ENCODE measurements at regions not wholly inside any gene's neighbourhood (a gene's known extent, or its start where the extent isn't known, plus 50 kb on each side); places are given as distances from the start of the nearest gene placed in this dataset.

- no peak overlapping the region for H3K27ac Mint-ChIP-seq
- H3K4me1 Mint-ChIP-seq = no peaks in the 10 kb centered on the region
- no peak overlapping the region for H3K4me3 Mint-ChIP-seq
- H3K27me3 Mint-ChIP-seq = no peaks in the 10 kb centered on the region
- no peaks in the 10 kb centered on the region for H3K36me3 Mint-ChIP-seq (ENCODE audit: low read depth)
- CTCF ChIA-PET = no interaction called here
- POLR2A ChIA-PET = no interaction called here
- no peak for DNase-seq
- peaks cover 2% of the 10 kb centered on the region for H3K9me3 Mint-ChIP-seq
Observed at GRCh38 chr4:156598138-156598681, 373.4 kb downstream of the PDGFC start.

- ChIA-PET POLR2A (no interaction called here), CTCF (no interaction called here)
- H3K4me3 Mint-ChIP-seq = no peak overlapping the region
- DNase-seq = no peak
- no peaks in the 10 kb centered on the region for H3K27me3 Mint-ChIP-seq
- H3K27ac Mint-ChIP-seq = no peak overlapping the region
- H3K4me1 Mint-ChIP-seq = no peaks in the 10 kb centered on the region
- H3K9me3 Mint-ChIP-seq = peaks cover 2% of the 10 kb centered on the region
- H3K36me3 Mint-ChIP-seq (ENCODE audit: low read depth) = no peaks in the 10 kb centered on the region
Observed at GRCh38 chr4:156596706-156597329, 374.8 kb downstream of the PDGFC start.

GRCh38 chr4:156596026-156596425 is 375.6 kb downstream of the PDGFC start:
- POLR2A ChIA-PET = no interaction called here
- no peaks in the 10 kb centered on the region for H3K9me3 Mint-ChIP-seq
- H3K27me3 Mint-ChIP-seq = no peaks in the 10 kb centered on the region
- H3K4me3 Mint-ChIP-seq = no peak overlapping the region
- DNase-seq = no peak
- H3K36me3 Mint-ChIP-seq (ENCODE audit: low read depth) = no peaks in the 10 kb centered on the region
- CTCF ChIA-PET = no interaction called here
- H3K27ac Mint-ChIP-seq = no peak overlapping the region
- H3K4me1 Mint-ChIP-seq = no peaks in the 10 kb centered on the region

- POLR2A ChIA-PET = no interaction called here
- H3K4me1 Mint-ChIP-seq = no peaks in the 10 kb centered on the region
- no peak overlapping the region for H3K27ac Mint-ChIP-seq
- no peaks in the 10 kb centered on the region for H3K36me3 Mint-ChIP-seq (ENCODE audit: low read depth)
- H3K27me3 Mint-ChIP-seq = no peaks in the 10 kb centered on the region
- no peak for DNase-seq
- no peak overlapping the region for H3K4me3 Mint-ChIP-seq
- H3K9me3 Mint-ChIP-seq = no peaks in the 10 kb centered on the region
- CTCF ChIA-PET = no interaction called here
Observed at GRCh38 chr4:156595041-156595440, 376.6 kb downstream of the PDGFC start.

- POLR2A ChIA-PET = no interaction called here
- Mint-ChIP-seq H3K27ac (no peak overlapping the region), H3K4me3 (no peak overlapping the region), H3K27me3 (no peaks in the 10 kb centered on the region), H3K9me3 (no peaks in the 10 kb centered on the region), H3K36me3 (ENCODE audit: low read depth) (no peaks in the 10 kb centered on the region), H3K4me1 (no peaks in the 10 kb centered on the region)
- DNase-seq = no peak
- CTCF ChIA-PET = no interaction called here
Observed at GRCh38 chr4:156594624-156595023, 377.0 kb downstream of the PDGFC start.

- CTCF ChIA-PET = no interaction called here
- Mint-ChIP-seq H3K4me1 (no peaks in the 10 kb centered on the region), H3K27ac (no peak overlapping the region), H3K4me3 (no peak overlapping the region), H3K27me3 (no peaks in the 10 kb centered on the region), H3K9me3 (no peaks in the 10 kb centered on the region), H3K36me3 (ENCODE audit: low read depth) (no peaks in the 10 kb centered on the region)
- POLR2A ChIA-PET = no interaction called here
- DNase-seq = no peak
Observed at GRCh38 chr4:156593464-156593863, 378.1 kb downstream of the PDGFC start.

GRCh38 chr4:156591679-156592078 is 379.9 kb downstream of the PDGFC start:
- Mint-ChIP-seq H3K27ac (no peak overlapping the region), H3K27me3 (no peaks in the 10 kb centered on the region), H3K4me3 (no peak overlapping the region), H3K9me3 (no peaks in the 10 kb centered on the region), H3K4me1 (no peaks in the 10 kb centered on the region), H3K36me3 (ENCODE audit: low read depth) (no peaks in the 10 kb centered on the region)
- POLR2A ChIA-PET = no interaction called here
- DNase-seq = no peak
- CTCF ChIA-PET = no interaction called here

GRCh38 chr4:156584100-156584499 is 387.5 kb downstream of the PDGFC start:
- no peak overlapping the region for H3K27ac Mint-ChIP-seq
- H3K9me3 Mint-ChIP-seq = no peaks in the 10 kb centered on the region
- no peak overlapping the region for H3K4me3 Mint-ChIP-seq
- H3K4me1 Mint-ChIP-seq = no peaks in the 10 kb centered on the region
- H3K27me3 Mint-ChIP-seq = no peaks in the 10 kb centered on the region
- ChIA-PET POLR2A (no interaction called here), CTCF (no interaction called here)
- no peaks in the 10 kb centered on the region for H3K36me3 Mint-ChIP-seq (ENCODE audit: low read depth)
- DNase-seq = no peak

GRCh38 chr4:156583265-156583664 is 388.3 kb downstream of the PDGFC start:
- Mint-ChIP-seq H3K4me1 (no peaks in the 10 kb centered on the region), H3K36me3 (ENCODE audit: low read depth) (no peaks in the 10 kb centered on the region), H3K27ac (no peak overlapping the region), H3K9me3 (no peaks in the 10 kb centered on the region), H3K4me3 (no peak overlapping the region), H3K27me3 (no peaks in the 10 kb centered on the region)
- ChIA-PET CTCF (no interaction called here), POLR2A (no interaction called here)
- DNase-seq = no peak

GRCh38 chr4:156581282-156582063 is 390.1 kb downstream of the PDGFC start:
- no peak for DNase-seq
- Mint-ChIP-seq H3K27ac (no peak overlapping the region), H3K27me3 (no peaks in the 10 kb centered on the region), H3K4me3 (no peak overlapping the region), H3K4me1 (no peaks in the 10 kb centered on the region), H3K36me3 (ENCODE audit: low read depth) (no peaks in the 10 kb centered on the region), H3K9me3 (no peaks in the 10 kb centered on the region)
- ChIA-PET CTCF (no interaction called here), POLR2A (no interaction called here)

- ChIA-PET POLR2A (no interaction called here), CTCF (no interaction called here)
- Mint-ChIP-seq H3K27ac (no peak overlapping the region), H3K4me3 (no peak overlapping the region), H3K4me1 (no peaks in the 10 kb centered on the region), H3K27me3 (no peaks in the 10 kb centered on the region), H3K9me3 (no peaks in the 10 kb centered on the region), H3K36me3 (ENCODE audit: low read depth) (no peaks in the 10 kb centered on the region)
- DNase-seq = no peak
Observed at GRCh38 chr4:156578713-156579112, 392.9 kb downstream of the PDGFC start.

- H3K36me3 Mint-ChIP-seq (ENCODE audit: low read depth) = no peaks in the 10 kb centered on the region
- ChIA-PET POLR2A (no interaction called here), CTCF (no interaction called here)
- no peaks in the 10 kb centered on the region for H3K9me3 Mint-ChIP-seq
- no peak for DNase-seq
- no peaks in the 10 kb centered on the region for H3K27me3 Mint-ChIP-seq
- no peaks in the 10 kb centered on the region for H3K4me1 Mint-ChIP-seq
- H3K27ac Mint-ChIP-seq = no peak overlapping the region
- H3K4me3 Mint-ChIP-seq = no peak overlapping the region
Observed at GRCh38 chr4:156578005-156578404, 393.6 kb downstream of the PDGFC start.

- Mint-ChIP-seq H3K4me1 (no peaks in the 10 kb centered on the region), H3K27ac (no peak overlapping the region), H3K9me3 (no peaks in the 10 kb centered on the region), H3K27me3 (no peaks in the 10 kb centered on the region), H3K4me3 (no peak overlapping the region), H3K36me3 (ENCODE audit: low read depth) (no peaks in the 10 kb centered on the region)
- CTCF ChIA-PET = no interaction called here
- no peak for DNase-seq
- POLR2A ChIA-PET = no interaction called here
Observed at GRCh38 chr4:156576946-156577345, 394.7 kb downstream of the PDGFC start.

- Mint-ChIP-seq H3K4me1 (no peaks in the 10 kb centered on the region), H3K27ac (no peak overlapping the region), H3K4me3 (no peak overlapping the region), H3K36me3 (ENCODE audit: low read depth) (no peaks in the 10 kb centered on the region), H3K27me3 (no peaks in the 10 kb centered on the region), H3K9me3 (no peaks in the 10 kb centered on the region)
- ChIA-PET CTCF (no interaction called here), POLR2A (no interaction called here)
- DNase-seq = no peak
Observed at GRCh38 chr4:156575430-156576073, 396.0 kb downstream of the PDGFC start.

All from activated CD4-positive, alpha-beta memory T cell treated with anti-CD3 and anti-CD28 coated beads, Interleukin-2, amount 10 ng/mL, durations not matched to agents 7 days and 5 days (primary cell).